HG03039 (cell line): ENCODE measurements at regions not wholly inside any gene's neighbourhood (a gene's known extent, or its start where the extent isn't known, plus 50 kb on each side); places are given as distances from the start of the nearest gene placed in this dataset.
"Not testable (repeated sequence)": the region's sequence is repeated elsewhere in the genome, so short reads cannot be mapped to it uniquely, and the experiment has no call there.

Source experiments
- ATAC-seq: cut with Tn5 transposase; IDR thresholded peaks from one replicate; pipeline ENCODE4 v1.9.1; 2021; ENCODE audit warnings: mild to moderate bottlenecking, moderate library complexity; ENCODE audit not compliant: unreplicated experiment

DNA sequence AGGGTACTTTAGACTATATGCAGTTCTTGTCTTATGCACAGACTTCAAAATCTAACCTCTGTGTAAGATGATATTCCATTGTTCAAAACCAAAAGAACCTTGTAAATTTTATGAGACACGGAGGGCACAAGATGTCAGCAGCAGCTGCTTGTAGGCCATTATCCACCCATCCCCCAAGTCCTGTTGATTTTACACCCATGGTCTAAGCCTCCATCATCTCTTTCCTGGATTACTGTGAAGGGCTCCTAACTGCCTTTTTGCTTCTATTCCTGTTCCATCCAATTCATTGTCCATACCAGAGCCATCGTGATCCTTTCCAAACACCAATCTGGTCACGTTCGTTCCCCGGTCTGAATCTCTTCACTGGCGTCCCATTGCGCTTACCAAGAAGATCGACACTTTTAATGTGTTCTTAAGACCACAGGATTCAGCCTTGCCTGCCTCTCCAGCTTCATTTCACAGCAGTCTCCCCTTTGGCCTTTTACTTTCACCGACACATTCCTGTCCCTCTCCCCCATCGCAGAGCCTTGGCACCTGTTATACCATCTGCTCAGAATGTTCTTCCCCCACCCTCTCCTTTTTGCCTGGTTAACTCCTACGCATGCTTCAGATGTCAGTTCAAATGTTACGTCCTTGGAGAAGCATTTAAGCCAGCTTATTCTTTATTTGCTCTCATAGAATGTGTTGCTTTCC lies 107.3 kb upstream of the POU3F1 start:
- ATAC-seq, result no peak

DNA sequence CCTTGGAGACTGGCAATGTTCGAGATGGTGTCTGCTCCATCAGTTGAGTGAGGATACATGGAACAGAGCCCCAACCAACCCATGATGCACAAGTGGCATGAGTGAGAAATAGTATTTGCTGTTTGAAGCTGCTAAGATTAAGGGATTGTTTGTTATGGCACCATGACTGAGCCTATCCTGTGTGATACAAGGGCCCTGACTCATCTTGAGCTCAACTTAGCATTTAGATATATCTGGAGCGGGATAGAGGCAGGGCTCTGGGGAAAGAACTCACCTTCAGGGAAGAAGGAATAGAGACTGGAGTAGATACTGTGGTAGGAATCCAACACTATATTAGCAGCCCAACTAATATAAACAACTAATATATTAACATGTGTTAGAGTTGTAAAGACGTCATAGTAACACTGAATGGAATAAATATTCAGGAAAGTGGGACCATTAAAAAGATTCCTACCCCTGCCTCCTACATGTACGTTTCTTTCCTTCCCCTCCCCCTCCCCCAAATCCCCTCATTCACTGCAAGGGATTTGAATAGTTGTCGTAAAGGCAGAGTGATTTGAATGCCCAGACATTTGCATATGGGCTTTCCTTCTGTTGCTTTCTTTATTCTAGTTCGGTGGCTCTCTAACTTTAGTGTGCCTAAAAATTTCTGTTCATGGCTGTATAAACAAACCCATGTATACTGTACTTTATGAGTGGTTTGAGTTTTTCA lies 106.6 kb upstream of the POU3F1 start:
- no peak for ATAC-seq

DNA sequence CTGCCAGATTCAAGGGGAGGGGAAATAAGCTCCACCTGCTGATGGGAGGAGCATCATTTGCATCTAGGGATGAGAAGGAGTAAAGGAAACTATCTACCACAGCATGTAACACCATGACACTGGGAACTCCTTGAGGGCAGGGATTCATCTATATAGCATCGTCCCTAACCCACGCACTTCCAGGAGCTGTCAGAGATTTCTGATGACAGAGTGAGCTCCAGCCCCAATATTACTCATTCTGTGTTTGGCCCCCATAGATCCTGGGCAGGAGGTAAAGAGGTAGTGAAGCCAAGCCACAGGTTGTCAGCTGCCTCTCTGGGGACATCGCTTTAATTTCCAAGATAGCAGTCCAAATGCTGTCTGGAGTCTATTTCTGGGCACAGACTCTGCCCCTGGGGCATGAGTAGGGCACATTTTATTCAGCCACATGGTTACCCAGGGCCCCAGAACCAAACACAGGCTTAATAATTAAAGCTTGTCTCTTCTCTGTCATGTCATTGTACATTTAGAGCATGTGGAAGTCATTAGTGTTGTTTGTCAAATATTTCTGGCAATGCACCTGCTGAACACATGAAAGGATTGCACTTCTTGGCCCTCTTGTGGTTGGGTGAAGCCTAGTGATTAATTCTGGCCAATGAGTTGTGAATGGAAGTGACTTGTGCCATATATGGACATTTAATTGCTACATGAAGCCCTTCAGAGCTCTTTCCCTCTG lies 105.9 kb upstream of the POU3F1 start:
- ATAC-seq, result no peak

DNA sequence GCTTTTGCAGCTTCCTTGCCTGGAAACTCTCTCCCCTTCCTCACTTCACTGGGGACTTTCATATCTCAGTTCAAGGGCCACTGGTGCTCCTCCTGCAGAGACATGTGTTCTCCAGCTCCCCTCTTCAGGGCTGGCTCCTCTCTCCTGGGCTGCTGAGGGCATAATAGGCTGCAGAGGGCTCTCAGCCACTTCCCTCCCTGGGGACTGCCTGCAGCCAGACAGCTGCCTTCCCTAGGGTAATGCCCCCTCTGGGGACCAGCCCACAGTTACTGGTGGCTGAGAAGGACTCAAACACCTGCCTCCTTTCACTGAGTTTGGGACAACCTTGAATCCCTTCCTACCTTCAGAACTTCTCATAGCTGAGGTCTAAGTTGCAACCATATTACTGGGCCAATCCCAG lies 104.8 kb upstream of the POU3F1 start:
- ATAC-seq, result no peak

DNA sequence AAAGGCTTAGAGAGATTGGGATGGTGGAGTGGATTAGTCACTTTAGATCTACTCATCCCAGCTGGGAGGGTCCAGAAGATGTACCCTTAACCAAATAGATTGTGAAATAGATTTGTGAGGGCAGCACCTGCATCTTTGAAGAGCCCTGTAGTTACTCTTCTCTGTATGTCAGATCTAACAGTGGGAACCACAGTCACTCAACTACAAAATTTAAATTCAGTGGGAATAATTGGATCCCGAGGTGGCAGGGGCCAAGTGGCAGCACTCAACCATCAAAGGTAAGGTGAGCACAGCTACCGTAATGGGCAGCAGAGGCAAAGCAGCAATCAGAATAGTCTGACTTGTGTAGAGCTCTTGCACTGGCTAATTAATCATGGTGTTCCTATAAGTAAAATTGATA lies 99.5 kb upstream of the POU3F1 start:
- not testable (repeated sequence) for ATAC-seq

DNA sequence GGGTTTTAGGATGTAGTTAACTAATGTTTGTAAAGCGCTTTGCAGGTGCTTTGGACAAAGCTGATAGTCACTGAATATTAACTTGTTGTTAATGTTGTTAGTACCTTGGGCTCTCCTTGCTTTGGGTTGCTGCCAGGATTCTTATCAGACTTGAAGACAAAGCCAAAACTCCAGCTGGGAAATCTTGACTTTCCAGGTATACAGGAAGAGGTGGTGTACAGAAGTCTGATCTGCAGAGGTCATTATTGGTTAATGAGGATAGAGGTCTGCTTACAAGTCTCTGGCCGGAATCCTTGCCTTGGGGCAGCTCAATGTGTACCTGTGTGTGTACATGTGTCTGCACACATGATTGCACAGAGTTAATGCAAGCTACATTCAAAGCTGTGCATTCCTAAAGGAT lies 96.0 kb upstream of the POU3F1 start:
- ATAC-seq, result no peak

DNA sequence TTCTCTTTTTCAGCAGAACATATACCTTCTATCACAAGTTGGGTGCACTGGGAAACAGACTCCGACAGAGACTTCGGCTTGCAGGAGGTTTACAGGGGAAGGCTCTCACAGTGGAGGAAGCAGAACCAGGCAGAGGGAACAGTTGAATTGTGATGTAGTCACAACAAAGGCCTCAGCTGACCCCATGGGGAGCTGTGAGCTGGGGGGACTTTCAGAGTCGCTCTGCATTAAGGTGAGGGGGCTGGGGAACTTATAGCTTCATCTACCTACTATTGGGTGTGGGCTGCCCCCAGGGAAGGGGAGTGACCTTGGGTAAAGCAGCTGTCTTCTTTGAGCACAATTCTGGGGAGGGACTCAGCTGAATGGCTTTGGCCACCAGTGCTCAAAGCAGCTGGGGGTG lies 94.9 kb upstream of the POU3F1 start:
- no peak for ATAC-seq

DNA sequence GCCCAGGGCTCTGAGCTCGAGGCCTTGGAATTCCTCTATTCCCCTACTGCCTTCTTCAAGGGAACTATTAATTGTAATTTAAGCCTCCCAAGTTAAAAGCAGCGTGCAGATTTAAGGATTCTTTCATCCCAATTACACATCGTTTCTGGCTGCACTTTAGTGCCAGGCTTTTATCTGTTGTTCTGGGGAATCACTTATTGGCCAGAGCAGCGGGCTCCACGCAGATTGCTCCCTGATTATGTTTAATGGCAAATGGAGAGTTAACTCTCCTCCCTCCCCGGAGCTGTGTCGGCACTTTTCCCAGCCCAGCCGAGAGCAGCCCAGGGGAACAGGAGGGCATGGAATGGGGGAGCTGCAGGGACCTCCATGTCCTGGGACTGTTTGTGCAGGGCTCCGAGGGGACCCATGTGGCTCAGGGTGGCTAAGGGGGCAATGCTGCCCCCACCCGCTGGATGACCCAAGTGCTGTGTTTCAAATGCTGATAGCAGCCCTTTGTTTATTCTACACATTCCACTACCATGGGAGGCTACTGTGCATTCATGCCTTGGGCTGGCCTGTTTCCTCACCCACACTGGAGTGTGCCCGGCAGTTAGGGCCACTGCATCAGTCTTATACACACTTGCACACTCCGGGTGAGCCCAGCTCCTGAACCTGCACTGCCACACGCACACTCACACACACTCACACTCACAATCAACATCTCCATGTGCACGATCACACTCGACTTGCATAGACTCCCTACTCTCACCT lies 93.3 kb upstream of the POU3F1 start:
- no peak for ATAC-seq

DNA sequence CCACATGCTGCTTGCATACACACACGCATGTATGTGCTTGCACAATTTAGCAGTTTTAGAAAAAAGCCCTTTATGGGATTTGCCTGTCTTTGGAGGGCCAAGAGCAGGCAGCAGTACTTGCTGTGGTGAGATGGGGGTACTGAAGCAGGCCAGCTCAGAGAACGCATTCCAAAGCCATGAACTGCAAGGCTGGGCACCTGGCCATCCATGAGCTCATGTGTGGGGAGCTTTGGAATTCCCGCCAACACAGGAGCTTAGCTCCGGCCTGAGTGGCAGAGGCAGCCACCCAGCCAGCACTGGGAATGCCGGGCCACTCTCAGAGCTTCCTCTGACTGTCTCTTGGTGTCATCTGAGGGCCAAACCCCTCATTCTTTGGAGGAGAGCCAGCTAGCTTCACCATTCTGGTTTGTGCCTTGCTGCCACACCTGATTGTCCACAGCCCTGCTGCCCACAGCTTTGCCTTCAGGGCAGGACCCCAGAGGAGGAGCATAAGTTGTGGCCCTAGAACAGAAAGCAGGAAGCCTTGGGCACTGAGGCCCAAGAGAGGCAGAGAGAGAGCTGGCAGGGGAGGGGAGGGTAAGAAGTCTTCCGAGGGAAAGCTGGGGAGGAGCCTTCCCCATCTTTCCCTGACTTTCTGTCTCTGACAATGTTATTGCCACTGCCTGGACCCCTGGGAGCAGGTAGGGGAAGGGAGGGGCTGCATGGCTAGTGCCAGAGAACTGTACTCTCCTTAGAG lies 92.1 kb upstream of the POU3F1 start:
- ATAC-seq, result no peak

DNA sequence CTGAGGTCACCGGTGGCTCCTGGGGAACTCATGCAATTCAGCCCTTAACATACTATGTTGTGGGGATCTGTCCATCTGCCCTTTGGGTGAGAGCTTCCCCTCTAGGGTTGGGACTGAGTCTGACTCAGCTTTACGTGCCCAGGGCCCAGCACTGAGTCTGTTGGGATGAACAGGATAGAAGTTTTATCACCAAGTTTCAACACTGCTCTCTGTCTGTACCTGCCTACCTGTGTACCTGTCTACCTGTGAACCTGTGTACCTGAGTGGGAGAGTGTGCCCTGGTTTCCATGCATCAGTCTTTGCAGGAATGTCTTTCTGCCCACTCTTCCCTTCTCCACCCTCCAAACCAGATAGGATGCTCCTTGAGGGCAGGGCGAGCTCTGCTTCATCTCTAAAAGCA lies 90.6 kb upstream of the POU3F1 start:
- no peak for ATAC-seq

DNA sequence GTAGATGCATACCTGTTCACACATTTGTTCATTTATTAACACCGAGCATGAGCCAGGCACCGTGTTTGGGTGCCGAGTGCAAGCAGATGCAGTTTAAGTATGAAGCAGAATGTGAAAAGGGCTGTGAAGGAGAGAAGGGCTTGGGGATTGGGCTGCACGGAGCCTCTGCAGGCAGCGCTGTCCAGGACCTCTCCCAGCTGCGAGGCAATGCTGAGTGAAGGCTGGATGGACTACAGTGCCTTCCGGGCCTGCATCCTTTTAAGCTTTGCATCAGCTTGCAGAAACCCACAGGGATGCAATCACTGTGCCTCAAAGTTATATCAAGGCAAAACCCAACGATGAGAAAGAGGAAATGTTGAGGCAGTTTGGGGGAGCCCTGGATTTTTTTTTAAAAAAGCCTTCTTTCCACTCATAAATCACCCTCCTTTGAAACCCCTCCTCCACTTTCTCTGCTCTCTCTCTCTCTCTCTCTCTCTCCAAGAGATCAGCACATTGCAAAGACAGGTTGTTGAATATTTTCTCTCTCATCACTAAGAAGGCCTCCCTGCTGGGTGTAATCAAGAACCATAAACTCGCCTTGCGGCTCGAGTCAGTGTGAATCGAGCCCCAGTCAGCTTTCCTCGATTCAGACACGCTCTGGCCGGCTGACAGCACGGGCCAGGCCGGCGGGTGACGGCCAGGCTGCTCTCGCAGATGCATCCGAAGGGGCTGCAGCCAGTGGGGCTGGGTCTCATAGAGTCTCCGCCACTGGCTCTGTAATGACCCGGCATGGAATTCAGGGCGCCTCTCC lies 89.2 kb upstream of the POU3F1 start:
- ATAC-seq, result no peak

DNA sequence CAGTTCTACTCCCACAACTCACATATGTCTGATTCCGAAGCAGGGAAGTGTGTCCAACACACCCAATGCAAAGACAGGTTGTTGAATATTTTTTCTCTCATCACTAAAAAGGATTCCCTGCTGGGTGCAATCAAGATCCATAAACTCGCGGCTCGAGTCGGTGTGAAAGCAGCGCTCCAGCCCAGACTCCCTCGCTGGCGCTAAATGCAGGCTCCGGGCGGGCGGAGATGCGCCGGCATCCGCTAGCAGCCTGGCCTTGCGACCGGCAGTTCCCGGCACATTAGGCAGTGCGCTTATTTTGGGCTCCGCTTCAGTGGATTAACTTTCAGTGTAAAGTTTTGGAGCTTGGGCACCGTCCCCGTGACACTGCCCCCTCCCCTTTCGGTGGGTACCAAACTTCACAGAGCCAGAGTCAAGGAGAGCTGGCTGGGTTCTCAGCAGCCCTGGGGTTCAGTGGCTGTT lies 87.7 kb upstream of the POU3F1 start:
- no peak for ATAC-seq

DNA sequence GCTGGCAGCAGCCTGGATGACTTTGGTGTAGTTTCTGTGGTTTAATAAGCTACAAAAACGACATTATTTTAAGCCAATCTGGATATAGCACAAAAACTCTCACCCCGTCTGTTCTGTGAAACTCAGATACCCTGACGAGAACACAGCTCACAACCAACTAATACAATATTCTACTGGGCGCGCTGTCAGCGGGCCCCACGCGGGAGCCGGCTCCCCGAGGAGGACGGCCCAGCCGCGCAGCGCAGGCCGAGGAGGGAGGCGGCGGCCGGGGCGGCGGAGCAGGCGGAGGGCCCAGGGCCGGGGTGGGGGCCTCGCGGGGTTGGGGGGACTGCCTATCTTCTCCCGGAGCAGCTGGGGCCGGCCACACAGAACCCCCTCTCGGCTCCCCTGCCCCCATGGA lies 87.2 kb upstream of the POU3F1 start:
- ATAC-seq, result no peak

DNA sequence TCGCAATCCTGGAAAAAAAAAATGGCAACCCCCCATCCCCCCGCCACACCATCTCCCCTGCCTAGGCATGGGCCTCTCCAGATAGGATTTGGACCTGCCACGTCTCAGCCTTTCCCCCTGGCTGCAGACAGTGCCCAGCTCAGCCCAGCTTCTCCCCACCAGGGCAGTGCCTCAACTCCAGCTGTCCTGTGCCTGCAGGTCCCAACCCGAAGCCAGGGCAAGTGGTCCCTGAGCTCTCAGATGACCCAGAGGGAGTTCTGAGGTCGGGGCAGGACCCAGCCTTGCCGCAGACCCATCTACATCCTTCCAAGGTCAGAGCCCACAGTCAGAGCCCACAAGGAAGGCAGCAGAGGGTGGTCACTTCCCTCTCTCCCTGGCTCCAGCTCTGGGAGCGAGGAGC lies 86.7 kb upstream of the POU3F1 start:
- no peak for ATAC-seq

DNA sequence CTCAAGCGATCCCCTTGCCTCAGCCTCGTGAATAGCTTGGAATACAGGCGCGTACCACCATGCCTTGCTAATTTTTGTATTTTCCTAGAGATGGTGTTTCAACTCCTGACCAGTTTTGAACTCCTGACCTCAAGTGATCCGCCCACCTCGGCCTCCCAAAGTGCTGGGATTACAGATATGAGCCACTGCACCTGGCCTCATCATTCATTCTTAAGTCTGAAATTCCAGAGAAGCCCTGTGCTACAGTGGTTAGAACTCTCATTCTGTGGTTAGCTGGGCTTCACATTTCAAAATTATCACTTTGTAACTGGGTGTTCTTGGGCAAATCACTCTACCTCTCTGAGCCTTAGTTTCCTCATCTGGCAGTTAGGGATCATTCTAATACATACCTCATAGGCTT lies 86.1 kb upstream of the POU3F1 start:
- no peak for ATAC-seq

DNA sequence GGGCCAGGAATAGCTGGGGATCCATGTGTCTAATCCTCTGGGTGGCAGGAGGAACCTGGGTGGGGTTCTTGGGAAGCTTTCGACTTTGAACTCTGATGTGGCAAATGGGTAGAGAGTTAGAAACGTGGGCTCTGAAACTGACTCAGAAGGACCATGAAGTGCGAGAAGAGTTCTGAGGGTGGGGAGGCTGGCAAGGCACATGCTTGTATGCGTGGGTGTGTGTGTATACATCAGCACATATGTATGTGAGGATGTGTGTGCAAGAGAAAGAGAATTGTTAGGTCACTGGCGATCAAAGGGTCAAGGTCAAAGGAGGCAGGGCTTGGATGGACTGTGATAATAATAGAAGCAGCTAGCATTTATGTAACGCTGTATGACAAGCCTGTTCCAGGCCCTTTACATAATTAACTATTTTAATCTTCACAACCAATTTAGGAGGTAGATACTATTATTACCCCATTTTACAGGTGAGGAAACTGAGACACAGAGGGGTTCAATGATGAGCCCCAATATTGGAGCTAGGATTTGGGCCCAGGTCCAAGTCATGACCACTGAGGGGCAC lies 84.5 kb upstream of the POU3F1 start:
- ATAC-seq, result no peak

DNA sequence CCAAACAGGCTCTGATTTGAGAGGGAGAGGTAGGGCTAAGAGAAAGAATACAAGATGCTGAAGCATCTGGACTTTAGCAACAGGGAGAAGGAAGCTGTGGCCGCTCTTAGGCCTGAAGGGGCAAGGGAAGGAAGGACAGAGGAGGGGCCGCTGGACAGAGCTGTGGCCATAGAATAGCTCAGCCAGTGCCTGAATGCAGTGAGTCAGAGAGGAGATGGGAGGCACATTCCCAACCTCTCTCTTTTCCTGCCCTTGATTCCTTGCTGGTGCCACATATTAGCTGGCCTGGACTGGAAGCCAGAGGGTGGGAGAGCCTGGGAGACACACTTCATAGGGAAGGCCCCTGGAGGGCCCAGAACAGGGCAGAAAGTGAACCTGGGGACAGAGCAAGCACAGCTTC lies 83.4 kb upstream of the POU3F1 start:
- ATAC-seq, result no peak

DNA sequence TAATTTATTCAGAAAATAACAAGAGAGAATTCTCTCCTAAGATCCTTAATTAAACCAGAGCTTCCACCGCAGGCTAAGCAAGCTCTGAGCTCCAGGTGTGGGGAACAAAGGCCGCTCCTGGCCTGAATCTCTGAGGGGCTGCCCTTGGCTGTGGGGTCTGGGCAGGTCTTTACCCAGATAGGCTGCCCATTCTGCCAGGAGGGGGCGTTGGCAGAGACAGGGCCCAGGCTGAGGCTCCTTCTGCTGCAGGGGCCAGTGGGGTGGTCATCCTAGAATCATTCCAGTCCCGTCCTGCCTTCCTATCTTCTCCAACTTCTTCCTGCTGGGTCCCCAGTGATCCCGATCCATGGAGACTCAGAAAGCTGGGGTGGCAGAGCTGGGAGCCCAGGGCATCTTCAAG lies 82.9 kb upstream of the POU3F1 start:
- no peak for ATAC-seq

DNA sequence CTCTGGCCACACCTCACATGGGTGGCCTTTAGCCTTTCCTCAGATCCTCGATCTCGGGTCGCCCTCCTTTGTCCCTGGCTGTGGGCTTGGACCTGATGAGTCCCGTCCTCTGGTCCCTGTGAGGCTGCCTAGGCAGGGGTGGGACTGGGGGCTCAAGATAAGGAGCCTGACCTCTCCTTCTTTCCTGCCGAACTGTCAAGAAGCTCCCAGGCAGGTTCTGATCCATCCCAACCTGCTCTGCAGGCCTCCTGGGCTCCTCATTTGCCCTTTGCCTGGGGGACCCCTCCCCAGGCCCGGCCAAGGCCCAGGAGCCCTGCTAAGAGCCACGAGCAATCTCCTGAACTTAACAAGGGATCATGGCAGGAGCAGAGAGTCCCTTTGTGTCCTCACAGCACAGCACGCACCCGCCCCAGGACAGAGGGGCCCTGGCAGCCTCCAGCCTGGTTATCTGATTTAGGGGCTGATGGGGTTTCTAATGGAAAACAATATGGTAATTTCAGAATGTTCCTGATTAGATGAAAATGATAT lies 82.4 kb upstream of the POU3F1 start:
- ATAC-seq, result no peak
